ENCODE measurements at regions not wholly inside any gene's neighbourhood (a gene's known extent, or its start where the extent isn't known, plus 50 kb on each side); places are given as distances from the start of the nearest gene placed in this dataset.

DNA sequence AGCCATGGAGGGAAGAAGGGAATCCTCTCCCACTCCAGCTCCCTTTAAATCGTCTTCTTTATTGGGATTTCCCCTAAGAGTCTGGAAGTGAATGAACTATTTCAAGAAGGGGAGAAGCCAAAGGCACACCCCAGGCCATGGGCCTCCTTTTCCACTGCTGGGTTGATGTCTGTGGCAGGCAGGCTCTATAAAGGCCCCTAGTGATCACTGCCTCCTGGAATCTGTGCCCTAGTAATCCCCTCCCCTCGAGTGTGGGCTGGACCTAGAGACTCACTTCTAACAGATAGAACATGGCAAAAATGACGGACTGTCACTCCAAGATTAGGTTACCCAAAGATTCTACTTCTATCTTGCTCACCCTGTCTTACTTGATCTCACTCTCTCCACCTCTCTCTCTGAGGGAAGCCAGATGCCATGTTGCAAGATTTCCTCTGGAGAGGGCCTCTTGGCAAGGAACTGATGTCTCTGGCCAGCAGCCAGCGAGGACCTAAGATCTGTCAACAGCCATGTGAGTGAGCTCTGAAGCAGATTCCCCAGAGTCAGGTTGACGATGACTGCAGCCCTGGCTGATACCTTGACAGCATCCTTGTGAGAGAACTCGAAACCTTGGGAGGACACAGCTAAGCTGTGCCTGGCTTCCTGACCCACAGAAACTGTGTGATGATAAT, 444.8 kb downstream of the SOX6 start:
- Histone ChIP-seq H3K4me3 (no peak overlapping the region), H3K36me3 (no peaks in the 10 kb centered on the region), H3K4me1 (no peaks in the 10 kb centered on the region), H3K9me3 (no peaks in the 10 kb centered on the region), H3K27ac (no peak overlapping the region), H3K27me3 (no peaks in the 10 kb centered on the region)
- no peak for DNase-seq
- WGBS, 2 donors, result 71 to 74% methylated on average over 6 of the region's 6 CpGs
- TF ChIP-seq EP300 (IDR thresholded peaks at IDR 0.05), result no peak
- no peak for TF ChIP-seq POLR2AphosphoS5 (IDR thresholded peaks at IDR 0.05)
- TF ChIP-seq, protein P1, sequence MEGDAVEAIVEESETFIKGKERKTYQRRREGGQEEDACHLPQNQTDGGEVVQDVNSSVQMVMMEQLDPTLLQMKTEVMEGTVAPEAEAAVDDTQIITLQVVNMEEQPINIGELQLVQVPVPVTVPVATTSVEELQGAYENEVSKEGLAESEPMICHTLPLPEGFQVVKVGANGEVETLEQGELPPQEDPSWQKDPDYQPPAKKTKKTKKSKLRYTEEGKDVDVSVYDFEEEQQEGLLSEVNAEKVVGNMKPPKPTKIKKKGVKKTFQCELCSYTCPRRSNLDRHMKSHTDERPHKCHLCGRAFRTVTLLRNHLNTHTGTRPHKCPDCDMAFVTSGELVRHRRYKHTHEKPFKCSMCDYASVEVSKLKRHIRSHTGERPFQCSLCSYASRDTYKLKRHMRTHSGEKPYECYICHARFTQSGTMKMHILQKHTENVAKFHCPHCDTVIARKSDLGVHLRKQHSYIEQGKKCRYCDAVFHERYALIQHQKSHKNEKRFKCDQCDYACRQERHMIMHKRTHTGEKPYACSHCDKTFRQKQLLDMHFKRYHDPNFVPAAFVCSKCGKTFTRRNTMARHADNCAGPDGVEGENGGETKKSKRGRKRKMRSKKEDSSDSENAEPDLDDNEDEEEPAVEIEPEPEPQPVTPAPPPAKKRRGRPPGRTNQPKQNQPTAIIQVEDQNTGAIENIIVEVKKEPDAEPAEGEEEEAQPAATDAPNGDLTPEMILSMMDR (IDR thresholded peaks at IDR 0.05), result no peak
- no peak for TF ChIP-seq POLR2A (IDR thresholded peaks at IDR 0.05)
- intact Hi-C loops (cut with DNase I), result no loop called here

DNA sequence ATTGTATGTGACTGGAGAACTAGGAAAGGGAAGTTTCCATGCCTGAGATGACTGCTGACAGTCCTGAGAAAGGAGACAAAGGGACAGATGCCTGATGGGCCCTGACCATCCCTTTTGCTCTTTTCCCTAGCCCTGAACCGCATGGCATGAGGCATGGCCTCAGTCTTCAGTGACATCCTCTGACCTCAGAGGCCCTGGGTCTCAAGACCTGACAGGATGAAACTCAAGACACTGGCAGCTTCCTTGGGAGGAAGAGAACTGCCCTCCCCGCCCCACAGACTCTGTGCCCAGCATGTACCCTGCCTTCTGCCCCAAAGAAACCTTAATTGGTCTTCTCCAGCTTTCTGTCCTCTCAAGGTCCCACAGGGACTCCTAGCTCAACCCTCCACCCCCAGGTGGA, 444.1 kb downstream of the SOX6 start:
- H3K9me3 ChIP-seq, result no peaks in the 10 kb centered on the region
- intact Hi-C loops (cut with DNase I), result no loop called here
- no peak overlapping the region for H3K4me3 ChIP-seq
- H3K36me3 ChIP-seq, result no peaks in the 10 kb centered on the region
- WGBS, 2 donors, result 91 to 93% methylated on average over 2 of the region's 2 CpGs
- TF ChIP-seq EP300 (IDR thresholded peaks at IDR 0.05), result no peak
- TF ChIP-seq, protein P1 (IDR thresholded peaks at IDR 0.05), result no peak
- no peak for TF ChIP-seq POLR2A (IDR thresholded peaks at IDR 0.05)
- no peak for TF ChIP-seq POLR2AphosphoS5 (IDR thresholded peaks at IDR 0.05)
- H3K27me3 ChIP-seq, result no peaks in the 10 kb centered on the region
- H3K4me1 ChIP-seq, result no peaks in the 10 kb centered on the region
- no peak overlapping the region for H3K27ac ChIP-seq
- no peak for DNase-seq

DNA sequence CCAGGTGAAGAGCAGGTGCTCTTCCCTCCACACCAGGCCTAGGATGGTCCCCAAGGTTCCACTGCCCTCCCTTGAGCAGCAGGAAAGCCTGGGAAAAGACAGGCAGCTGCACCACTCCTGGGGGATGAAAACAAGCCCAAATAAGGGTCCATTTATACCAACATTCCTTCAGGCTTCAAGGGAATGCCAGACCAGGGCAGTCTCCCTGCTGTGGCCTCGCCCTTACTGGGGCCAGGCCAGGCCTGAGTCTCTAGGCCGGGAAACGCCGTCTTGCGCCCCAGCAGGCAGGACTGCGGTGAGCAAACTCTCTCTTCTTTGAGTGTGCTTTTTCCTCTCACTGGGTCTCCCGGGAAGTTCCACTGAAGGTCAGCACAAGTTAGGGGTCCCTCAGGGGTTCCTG, 443.5 kb downstream of the SOX6 start:
- 90 to 91% methylated on average over 7 of the region's 7 CpGs for WGBS, 2 donors
- intact Hi-C loops (cut with DNase I), result no loop called here
- no peak for DNase-seq
- Histone ChIP-seq H3K27me3 (no peaks in the 10 kb centered on the region), H3K4me1 (no peaks in the 10 kb centered on the region), H3K27ac (no peak overlapping the region), H3K4me3 (no peak overlapping the region), H3K9me3 (no peaks in the 10 kb centered on the region), H3K36me3 (no peaks in the 10 kb centered on the region)
- TF ChIP-seq POLR2A (IDR thresholded peaks at IDR 0.05) (no peak), EP300 (IDR thresholded peaks at IDR 0.05) (no peak), POLR2AphosphoS5 (IDR thresholded peaks at IDR 0.05) (no peak)
- TF ChIP-seq, protein P1 (IDR thresholded peaks at IDR 0.05), result no peak

DNA sequence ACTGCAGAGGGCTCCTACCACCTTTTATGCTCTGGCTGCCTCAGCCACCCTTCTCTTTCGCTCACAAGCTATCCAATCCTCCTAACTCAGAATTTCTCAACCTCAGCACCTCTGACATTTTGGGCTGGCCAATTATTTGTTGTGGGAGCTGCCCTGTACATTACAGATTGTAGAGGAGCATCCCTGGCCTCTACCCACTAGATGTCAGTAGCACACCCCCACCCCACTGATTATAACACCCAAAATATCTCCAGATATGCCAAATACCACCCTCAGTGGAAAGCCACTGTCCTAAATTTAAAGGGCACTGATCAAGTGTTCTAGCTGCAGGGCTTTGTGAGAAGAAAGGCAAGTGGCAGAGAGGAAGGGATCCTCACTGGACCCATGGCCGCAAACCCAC, 443.1 kb downstream of the SOX6 start:
- no peaks in the 10 kb centered on the region for H3K4me1 ChIP-seq
- TF ChIP-seq, protein P1 (IDR thresholded peaks at IDR 0.05), result no peak
- TF ChIP-seq EP300 (IDR thresholded peaks at IDR 0.05) (no peak), POLR2AphosphoS5 (IDR thresholded peaks at IDR 0.05) (no peak), POLR2A (IDR thresholded peaks at IDR 0.05) (no peak)
- no peak for DNase-seq
- H3K36me3 ChIP-seq, result no peaks in the 10 kb centered on the region
- intact Hi-C loops (cut with DNase I), result no loop called here
- no peak overlapping the region for H3K4me3 ChIP-seq
- H3K27me3 ChIP-seq, result no peaks in the 10 kb centered on the region
- no peaks in the 10 kb centered on the region for H3K9me3 ChIP-seq
- WGBS, 2 donors, result 88 to 89% methylated on average over 2 of the region's 2 CpGs
- H3K27ac ChIP-seq, result no peak overlapping the region

Small RNAs in the stretch of these regions (small RNA-seq; reads per million reads assigned to genes)
- 0 reads per million in 3 donors for gene RF00324
